Stimulated activated CD8-positive, alpha-beta memory T cell treated with anti-CD3 and anti-CD28 coated beads, Interleukin-7, amount 100 ng/mL, for 4 hours (primary cell): ENCODE measurements at regions not wholly inside any gene's neighbourhood (a gene's known extent, or its start where the extent isn't known, plus 50 kb on each side); places are given as distances from the start of the nearest gene placed in this dataset.

Experiments
- DNase-seq, 2 donors: peaks; one replicate each; pipeline ENCODE4 v3.0.0-alpha.2; 2020; ENCODE audit warnings: low read depth in 2 of 2

- DNase-seq: no peak
Measured at GRCh38 chr5:72619251-72619650, 112.0 kb upstream of the ZNF366 start.

- no peak for DNase-seq
Measured at GRCh38 chr5:72618708-72619107, 111.5 kb upstream of the ZNF366 start.

GRCh38 chr5:72615061-72615460, 107.9 kb upstream of the ZNF366 start:
- no peak for DNase-seq

GRCh38 chr5:72613515-72613914, 106.3 kb upstream of the ZNF366 start:
- DNase-seq: no peak

GRCh38 chr5:72612810-72613209, 105.6 kb upstream of the ZNF366 start:
- DNase-seq: no peak

GRCh38 chr5:72611118-72611730, 104.0 kb upstream of the ZNF366 start:
- peak in 1 of 2 donors; percentile 8 for DNase-seq

- DNase-seq: no peak
Measured at GRCh38 chr5:72608926-72609325, 101.7 kb upstream of the ZNF366 start.

GRCh38 chr5:72608297-72608696, 101.1 kb upstream of the ZNF366 start:
- DNase-seq: no peak

GRCh38 chr5:72607381-72607780, 100.2 kb upstream of the ZNF366 start:
- no peak for DNase-seq

GRCh38 chr5:72606525-72606924, 99.3 kb upstream of the ZNF366 start:
- no peak for DNase-seq

- DNase-seq: no peak
Measured at GRCh38 chr5:72605632-72606031, 98.4 kb upstream of the ZNF366 start.

- no peak for DNase-seq
Measured at GRCh38 chr5:72604798-72605154, 97.6 kb upstream of the ZNF366 start.

- DNase-seq: no peak
Measured at GRCh38 chr5:72604111-72604797, 97.0 kb upstream of the ZNF366 start.

- DNase-seq: no peak
Measured at GRCh38 chr5:72602696-72603685, 95.8 kb upstream of the ZNF366 start.

- DNase-seq: no peak
Measured at GRCh38 chr5:72601861-72602260, 94.7 kb upstream of the ZNF366 start.

GRCh38 chr5:72600391-72600981, 93.3 kb upstream of the ZNF366 start:
- DNase-seq: no peak

GRCh38 chr5:72599519-72600370, 92.5 kb upstream of the ZNF366 start:
- no peak for DNase-seq

GRCh38 chr5:72599065-72599433, 91.8 kb upstream of the ZNF366 start:
- no peak for DNase-seq

- DNase-seq: no peak
Measured at GRCh38 chr5:72598401-72599064, 91.3 kb upstream of the ZNF366 start.

- DNase-seq: no peak
Measured at GRCh38 chr5:72597456-72597948, 90.3 kb upstream of the ZNF366 start.

- DNase-seq: no peak
Measured at GRCh38 chr5:72596956-72597355, 89.7 kb upstream of the ZNF366 start.
